ENCODE measurements at regions not wholly inside any gene's neighbourhood (a gene's known extent, or its start where the extent isn't known, plus 50 kb on each side); places are given as distances from the start of the nearest gene placed in this dataset.
"Not testable (repeated sequence)": the region's sequence is repeated elsewhere in the genome, so short reads cannot be mapped to it uniquely, and the experiment has no call there.

DNA sequence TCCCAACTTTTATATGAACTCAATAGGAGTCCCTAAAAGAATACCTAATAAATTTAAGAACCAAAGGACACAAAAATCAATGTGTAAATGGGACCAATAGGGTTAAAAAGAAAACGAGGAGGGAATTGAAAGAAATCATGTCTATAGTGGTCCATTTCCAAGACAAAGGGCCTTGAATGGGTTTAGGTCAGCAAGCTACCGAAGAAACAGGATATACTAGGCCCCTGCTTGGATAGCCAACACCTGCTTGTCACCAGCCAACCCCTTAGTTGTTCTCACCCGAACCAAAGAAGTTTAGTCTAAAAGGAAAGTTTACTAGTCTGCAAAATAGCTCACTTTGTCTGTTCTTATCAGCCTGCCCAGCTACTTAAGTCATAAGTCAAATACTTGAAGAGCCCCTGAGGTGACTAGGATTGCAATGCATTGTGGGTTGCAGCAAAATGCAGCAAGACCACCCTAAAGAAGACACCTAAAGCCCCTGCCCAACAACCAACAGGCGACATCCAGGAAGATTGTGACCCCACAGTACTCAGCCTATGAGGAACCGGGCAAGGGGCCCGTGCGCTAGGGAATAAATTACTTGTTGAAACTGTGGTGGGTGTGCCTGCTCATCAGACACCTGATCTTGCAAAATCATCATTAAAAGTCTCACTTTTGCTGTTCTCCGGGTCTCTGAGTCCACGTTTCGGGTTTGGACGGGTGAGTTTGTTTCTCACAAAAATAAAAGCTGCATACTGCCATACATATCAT, 183.9 kb upstream of the PPP1R26 start:
- DNase-seq (ENCODE audit: low read depth): no peak

DNA sequence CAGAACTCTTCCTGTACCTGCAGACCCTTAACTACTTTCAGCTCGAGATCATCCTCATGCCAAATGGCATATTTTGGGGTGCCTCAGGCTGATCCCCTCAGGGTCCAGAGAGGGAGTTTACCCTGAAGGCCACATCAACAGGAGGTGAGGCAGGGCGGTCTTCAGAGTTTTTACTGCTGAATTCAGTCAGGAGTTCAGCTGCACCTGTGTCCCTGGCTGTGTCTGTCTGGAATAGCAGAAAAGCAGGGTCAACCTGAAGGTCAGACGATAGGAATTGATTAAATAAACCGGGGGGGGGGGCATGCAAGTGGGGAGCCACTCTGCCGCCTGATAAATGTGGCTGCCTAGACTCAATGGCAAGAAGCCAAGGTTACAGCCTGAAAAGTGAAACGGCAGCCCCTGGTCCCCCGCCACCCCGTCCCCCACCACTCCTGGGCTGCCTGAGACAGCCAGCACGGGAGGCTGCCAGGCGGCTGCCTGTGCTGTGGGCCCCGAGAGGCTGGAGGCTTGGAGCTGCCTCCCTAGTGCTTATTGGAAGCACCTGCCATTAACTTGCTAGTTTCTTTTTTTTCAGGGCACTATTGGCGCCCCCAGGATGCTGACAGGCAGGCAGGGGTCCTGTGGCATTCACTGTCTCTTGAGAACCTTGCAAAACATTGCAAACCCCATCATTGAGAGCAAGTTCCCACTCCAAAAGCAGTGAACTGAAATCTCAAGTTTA, 182.7 kb upstream of the PPP1R26 start:
- DNase-seq (ENCODE audit: low read depth): no peak

DNA sequence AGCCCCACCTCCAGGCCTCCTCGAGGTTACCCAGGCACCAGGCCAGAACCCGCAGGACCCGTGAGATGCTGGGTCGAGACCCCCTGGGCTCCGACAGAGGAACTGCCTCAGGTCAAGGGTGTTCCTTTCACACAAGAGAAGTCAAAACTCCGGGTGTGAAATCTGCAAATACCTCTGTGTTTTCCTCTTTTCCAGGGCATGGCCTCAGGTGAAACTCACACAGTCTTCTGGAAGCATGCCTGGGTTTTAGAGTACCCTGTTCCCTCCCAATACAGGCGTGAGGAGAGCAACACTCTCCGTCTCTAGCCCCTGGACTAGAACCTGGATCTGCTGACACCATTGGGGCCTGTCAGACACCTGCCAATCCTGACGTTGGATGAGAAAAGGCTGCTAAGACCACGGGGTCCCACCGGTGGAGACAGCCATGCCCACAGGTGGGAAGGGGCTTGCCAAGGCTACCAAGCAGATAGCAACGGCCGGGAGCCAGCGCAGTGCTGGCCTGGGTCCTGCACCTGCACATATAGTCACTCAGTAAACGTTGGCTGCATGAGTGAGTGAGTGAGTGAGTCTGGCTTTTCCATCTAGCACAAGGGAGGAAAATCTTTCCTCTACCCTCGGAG, 182.0 kb upstream of the PPP1R26 start:
- no peak for DNase-seq (ENCODE audit: low read depth)

DNA sequence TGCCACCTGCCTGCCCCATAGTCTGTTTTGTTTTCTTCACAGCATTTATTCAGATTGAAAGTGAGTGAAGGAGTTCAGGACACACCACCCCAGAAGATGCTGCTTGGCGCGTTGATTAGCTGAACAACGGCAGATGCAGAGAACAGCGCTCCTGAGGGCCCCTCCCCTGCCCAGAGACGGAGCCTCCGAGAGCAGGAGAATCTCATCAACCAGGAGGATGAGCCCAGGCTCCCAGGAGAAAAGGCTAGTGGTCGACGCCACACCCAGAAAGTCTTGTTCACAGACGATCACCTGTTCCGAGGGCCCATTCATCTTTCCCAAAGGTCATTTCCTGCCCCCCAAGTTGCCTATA, 180.4 kb upstream of the PPP1R26 start:
- no peak for DNase-seq (ENCODE audit: low read depth)

DNA sequence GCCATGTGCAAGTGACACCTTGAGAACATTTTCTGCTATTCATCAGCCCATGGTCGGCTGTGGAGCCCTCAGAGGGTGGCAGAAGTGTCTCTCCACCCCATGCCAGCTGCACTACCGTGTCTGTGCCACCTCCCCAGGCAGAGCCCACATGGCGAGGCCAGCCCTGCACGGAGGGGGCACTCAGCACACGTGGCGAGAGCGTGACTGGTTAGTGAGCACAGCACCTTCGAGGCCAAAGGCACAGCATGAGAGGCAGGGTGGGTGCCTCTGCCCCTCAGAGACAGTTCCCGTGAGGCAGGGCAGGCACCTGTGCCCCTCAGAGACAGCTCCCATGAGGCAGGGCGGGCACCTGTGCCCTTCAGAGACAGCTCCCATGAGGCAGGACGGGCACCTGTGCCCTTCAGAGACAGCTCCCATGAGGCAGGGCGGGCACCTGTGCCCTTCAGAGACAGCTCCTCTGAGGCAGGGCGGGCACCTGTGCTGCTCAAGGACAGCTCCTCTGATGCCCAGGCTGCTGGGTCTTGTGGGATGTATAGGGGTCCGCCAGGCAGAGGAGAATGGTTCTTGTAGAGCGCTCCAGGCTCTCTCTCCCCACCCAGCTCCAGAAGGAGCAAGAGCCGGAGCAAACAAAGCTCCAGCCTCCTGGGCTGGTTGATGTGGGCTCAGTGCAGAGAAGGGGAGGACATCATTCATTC, 179.8 kb upstream of the PPP1R26 start:
- DNase-seq (ENCODE audit: low read depth): no peak

DNA sequence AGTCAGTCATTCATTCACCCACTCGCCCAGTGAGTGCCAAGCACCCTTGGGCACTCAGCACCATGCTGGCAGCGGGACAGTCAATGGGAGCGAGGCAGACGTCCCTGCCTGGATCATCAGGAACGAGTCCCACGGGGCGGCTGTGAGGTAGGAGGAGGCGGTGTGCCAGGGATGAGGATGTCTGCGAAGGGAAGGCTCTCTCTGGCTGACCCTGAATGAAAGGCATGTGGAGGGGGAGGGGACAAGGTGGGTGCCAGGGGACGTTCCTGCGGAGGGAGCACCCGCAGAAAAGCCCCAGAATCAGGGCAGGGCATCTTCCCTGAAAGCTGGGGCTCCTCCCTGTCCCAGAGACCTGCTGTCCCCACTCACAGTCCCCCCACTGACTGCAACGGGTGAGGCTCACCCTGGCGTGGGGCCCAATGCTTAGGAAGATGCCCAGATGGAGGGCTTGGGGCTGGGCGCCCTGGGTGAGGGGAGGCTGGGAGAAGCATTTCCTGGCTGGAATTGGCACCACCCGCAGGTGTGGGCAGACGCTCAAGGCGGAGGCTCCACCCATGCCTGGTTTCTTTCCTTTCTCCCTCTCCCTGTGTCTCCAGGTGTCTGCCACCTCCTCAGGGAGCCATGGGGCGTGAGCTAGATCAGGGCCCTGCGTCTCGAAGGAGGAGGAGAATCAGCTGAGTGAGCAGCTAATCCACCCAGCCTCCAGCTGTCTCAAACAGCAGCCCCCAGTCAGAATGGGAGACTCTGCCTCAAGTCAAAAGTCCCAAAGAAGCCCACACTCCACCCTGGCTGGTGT, 179.0 kb upstream of the PPP1R26 start:
- no peak for DNase-seq (ENCODE audit: low read depth)

DNA sequence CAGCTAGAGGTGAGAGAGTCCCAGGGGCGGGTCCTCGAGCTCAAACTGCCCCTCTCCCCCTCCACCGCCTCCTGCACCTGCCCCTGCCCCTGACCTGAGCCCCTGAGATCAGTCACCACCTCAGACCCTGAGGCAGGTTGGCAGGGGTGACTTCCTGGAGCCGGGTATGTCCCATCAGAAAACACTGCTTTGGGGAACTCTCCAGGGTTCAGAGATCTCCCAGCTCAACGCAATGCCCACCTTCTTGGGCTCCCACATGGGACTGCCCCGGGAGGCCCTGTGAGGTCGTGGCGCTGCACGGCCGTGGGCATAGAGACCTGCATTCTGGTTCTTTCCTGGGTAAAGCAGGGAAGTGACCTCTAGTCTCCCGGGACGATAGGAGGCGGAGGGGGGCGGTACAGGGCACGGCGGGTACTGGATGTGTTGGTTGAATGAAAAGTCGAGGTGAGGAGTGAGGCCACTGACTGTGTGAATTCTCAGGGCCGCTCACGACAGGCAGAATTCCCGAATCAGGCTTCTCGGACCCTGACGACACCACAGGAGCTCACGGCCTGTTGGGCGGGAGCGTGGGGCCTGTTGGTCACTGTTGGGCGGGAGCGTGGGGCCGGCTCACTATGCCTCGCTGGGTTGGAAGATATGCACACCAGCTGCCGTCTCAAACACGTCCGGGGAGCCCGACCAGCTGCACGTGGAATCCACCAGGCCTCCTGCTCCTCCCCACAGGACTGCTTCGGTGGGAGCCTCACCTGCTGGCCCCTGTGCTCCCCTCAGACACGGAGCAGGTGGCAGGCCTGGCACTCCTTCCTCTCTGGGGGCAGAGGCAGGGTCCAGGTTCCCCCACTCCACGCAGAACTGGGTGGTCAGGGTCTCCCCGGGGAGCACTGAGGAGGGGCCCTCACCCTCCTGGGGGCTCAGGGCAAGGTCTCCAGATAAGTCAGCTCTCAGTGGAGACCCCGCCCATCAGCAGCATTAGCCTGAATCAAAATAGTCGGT, 178.0 kb upstream of the PPP1R26 start:
- no peak for DNase-seq (ENCODE audit: low read depth)

DNA sequence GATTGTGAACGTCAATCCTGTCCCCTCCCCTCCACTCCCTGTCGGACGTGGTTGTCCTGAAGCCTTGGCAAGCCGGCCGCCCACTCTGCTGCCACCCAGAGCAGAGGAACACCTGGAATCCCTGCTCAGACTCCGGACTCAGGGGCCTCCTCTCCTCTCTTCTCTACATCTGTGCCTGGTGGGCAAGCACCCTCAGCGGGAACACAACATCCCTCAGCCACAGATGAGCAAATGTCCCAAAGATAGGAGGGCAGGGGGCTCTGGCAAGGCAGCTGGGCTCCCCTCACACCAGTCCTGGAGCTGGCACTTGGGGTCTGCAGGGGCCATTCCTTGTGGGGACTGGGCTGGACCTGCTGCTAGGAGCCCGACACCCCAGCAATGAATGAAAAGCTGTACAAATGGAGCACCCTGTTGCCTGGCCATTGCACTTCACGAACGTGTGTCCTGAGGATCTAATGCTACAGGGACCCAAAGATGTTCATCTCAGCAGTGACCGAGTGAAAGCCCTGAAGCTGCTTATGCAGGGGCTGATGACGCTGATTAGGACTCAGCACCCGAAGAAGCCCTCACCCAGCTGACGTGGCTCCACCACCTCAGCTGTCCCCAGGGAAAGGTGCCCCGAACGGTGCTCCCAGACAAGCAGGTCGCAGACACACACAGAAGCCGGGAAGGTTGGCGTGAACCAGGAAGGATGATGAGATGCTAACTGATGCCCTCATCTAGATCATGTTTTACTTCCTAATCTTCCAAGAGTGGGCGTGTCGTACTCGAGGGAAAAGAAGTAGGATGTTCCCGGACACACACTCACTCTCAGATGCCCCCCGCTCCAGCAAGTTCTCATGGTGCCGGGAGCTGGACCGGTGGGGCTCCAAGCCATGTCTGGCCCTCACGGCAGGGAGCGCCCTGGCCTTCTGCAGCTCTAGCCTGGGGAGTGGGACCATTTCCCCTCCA, 177.0 kb upstream of the PPP1R26 start:
- DNase-seq (ENCODE audit: low read depth): no peak

DNA sequence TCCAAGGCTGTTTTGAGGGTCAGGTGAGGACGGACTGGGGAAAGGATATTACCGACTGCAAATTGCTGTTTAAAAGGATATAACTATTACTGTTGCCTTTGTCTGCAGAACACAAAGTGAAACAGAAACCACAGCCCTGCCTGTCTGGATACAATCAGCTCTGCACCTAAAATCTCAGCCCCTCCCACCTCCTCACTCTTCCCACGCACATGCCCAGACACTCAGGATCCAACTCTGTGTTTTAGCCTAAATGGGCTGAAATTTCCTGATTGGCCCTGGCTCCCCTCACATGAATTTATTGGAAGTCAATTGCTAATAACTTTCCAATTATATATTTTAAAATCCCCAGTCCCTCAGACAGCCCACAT, 176.3 kb upstream of the PPP1R26 start:
- no peak for DNase-seq (ENCODE audit: low read depth)

DNA sequence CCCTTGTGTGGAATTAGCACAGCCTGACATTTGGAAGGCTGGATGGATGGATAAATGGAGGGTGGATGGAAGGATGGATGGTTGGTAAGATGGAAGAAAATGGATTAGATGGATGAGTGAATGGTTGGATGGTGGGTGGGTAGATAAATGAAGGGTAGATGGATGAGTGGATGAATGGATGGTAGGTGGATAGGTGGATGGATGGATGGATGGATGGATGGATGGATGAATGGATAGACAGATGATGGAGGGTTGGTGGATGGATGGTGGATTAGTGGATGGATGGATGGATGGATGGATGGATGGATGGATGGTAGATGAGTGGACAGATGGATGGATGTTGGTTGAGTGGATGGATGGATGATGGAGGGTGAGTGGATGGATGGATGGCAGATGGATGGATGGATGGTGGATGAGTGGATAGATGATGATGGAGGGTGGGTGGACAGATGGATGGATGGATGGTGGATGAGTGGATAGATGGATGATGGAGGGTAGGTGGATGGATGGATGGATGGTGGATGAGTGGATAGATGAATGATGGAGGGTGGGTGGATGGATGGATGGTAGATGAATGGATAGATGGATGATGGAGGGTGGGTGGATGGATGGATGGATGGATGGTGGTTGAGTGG, 175.6 kb upstream of the PPP1R26 start:
- no peak for DNase-seq (ENCODE audit: low read depth)

DNA sequence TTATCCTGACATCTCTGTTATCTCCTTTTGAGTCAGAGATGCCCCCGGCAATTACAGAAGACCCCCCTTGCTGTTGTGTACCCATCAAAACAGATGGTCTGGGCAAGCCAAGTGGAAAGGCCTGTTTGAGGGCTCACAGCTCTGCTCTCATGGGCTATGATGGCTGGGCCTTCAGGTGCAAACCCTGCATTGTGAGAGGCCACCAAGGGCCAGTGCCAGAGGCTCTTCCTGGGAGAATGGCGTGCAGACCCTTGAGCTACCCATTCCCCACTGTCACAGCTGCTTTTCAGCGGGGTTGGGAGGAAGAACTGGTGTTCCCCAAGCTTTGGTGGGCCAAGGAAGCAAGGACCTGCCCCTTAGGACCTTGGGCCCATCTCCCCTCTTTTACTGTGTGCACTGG, 174.7 kb upstream of the PPP1R26 start:
- no peak for DNase-seq (ENCODE audit: low read depth)

DNA sequence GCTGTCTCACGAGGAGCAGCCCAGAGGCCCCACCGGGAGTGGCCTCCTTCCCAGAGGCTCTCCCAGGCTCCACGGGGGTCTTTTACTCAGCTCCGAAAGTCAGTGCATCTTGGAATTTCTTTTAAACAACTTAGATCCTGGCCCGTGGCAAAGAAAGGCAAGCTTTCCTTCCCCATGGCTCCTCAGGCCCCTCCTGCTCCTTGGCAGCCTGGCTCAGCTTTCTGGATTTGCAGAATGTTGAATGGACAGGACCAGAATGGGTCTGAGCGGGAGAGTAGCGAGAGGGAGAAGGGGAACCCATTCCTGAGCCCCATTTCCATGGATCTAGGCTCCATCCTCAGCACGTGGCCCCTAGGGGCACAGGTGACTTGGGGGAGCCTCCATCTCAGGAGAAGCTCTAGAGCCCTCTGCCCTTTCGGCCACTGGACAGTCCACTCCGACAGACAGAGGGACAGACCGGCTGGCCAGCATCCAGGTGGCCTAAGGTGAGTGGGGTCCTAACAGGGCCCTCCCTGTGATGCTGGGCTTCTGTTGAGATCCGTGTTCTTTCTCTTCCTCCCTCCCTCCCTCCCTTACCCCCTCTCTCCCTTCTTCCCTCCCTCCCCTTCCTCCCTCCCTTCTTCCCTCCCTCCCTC, 173.9 kb upstream of the PPP1R26 start:
- DNase-seq (ENCODE audit: low read depth): no peak

DNA sequence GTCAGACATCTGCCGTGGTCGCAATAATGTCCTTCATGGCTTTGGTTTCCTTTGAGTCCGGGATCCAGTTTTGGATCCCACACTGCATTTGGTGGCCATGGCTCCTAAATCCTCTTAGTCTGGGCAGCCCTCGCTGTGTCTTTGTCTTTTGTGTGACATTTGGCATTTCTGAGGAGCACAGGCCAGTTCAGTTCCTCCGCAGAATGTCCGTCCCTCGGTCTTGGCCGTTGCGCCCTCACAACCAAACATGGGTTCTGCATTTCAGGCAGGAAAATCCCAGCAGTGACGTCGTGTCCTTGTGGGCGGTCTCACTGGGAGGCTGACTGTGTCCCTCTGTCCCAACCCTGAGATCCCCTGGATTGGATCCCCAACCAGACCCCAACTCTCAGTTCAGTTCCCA, 172.9 kb upstream of the PPP1R26 start:
- no peak for DNase-seq (ENCODE audit: low read depth)

DNA sequence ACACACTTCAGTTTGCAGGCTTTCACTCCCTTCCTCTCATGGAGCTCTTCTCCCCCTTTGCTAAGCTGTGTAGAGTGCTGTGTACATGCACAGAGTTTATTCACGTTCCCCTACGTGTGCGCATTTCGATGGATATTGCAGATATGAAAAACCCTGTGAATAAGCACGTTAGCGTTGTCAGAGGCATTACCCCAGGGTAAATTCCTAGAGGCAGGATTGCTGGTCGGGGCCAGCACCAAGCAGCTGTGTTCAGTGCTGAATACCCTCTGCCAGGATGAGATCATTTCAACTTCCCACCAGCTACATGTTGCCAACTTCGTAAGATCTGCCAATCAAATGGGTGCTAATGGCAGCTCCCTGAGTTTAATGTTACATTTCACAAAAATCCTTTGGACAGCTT, 172.3 kb upstream of the PPP1R26 start:
- no peak for DNase-seq (ENCODE audit: low read depth)

DNA sequence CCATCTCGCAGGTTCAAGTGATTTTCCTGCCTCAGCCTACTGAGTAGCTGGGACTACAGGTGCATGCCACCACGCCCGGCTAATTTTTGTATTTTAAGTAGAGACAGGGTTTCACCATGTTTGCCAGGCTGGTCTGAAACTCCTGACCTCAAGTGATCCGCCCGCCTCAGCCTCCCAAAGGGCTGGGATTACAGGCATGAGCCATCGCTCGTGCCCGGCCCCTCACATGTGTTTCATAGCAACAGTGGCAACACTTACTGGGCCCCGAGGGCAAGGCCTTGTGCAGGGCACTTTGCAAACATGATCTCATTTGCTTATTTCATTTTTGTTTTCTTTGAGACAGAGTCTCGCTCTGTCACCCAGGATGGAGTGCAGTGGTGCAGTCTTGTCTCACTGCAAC, 171.7 kb upstream of the PPP1R26 start:
- DNase-seq (ENCODE audit: low read depth): not testable (repeated sequence)

DNA sequence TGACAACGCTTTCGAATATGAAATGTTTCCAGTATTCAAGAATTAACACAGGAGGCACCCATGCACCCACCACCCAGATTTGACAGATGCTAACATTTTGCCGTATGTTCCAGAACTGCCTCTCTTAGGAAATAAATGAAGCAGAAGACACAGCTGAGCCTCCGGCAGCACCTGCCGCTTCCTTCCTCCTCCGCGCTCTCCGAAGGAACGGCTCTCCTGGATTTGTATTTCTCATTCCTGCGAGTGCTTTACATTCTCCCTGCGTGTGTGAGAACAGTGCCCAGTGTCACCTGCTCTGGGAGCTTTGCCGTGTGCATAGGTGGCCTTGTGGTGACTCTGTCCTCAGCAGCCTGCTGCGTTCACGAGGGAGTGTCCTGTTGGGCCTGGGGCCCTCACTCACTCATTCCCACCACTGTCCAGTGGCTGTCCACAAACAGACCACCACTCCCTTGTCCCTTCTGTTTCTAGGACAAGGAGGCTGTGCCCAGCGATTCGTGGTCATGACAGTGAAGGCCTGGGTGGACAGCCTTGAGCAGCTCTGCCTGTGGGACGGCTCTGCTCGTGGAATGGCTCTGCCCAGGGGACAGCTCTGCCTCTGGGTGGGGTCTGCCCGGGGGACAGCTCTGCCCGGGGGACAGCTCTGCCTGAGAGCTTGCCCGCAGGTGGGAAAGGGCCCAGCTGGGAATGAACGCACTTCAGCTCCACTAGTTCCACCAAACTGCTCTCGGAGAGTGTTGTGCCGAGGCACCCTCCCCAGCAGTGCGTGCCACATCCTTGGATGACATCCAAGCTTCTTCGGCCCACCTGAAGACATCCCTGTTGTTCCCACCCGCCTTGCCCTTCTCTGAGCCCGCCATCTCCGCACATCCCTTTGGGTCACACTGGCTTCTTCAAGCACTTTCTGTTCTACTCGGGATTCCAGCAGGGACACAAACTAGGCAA, 170.5 kb upstream of the PPP1R26 start:
- no peak for DNase-seq (ENCODE audit: low read depth)

DNA sequence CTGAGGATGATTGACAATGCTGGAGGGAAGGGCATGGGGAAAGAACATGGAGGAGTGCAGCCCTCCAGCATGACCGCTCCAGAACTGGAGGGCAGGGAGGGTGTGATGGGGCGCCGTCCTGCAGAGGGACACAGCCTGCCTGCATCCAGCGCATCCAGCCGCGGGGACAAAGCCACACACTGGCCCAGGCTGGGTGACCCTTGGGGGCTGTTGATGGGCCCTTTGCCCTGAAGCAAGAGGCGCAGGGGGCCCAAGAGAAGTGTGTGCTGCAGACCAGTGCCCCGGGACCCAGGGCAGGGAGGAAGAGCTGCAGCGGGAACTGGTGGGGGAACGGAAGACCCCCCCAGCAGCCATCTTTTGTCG, 169.8 kb upstream of the PPP1R26 start:
- DNase-seq (ENCODE audit: low read depth): no peak

DNA sequence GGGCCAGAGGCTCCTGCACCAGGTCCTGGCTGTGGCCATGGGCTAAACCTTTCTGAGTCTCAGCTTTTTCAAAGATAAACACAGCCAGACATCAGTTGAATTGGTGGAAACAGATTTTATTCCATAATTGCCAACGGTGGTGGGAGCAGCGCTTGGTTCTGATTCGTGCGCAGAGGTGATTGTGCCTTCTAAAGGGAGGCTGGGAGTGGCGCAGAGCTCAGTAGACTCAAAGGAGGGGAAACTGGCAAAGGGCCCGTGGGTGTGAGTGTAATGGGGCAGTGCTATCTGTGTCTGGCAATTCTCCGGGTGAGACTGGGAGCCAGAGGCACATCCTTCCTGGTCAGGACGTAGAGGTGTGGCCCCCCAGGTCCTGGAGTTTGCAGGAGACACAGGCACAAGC, 169.4 kb upstream of the PPP1R26 start:
- DNase-seq (ENCODE audit: low read depth): no peak
